ENCODE measurements at regions not wholly inside any gene's neighbourhood (a gene's known extent, or its start where the extent isn't known, plus 50 kb on each side); places are given as distances from the start of the nearest gene placed in this dataset.

DNA sequence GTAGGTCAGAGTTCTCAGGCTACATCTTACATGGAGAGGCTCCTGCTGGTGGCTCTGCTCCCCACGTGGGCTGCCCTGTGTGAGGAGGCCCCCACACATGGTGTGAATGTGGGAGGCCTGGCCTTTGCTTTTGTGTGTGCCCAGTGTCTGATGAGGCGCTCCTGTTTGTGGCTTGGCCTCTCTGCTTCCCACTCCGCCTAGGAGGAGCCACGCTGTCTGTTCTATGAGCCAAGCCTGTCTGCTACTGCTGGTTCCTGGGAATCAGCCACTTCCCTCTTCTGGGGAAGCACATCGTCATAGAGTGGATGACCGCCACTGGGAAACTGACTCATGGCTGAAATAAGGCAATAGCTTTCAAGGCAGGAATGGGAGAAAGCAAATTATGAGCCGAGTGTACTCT, 87.1 kb downstream of the CYP26A1 start:
- no peak overlapping the region for H3K27ac ChIP-seq

GRCh38 chr10:93165367-93165766, 91.7 kb downstream of the CYP26A1 start:
- no peak overlapping the region for H3K27ac ChIP-seq
- TF ChIP-seq CTCF (conservative IDR thresholded peaks at IDR 0.05) = no peak

More for the DNA sequence above, 87.1 kb downstream of the CYP26A1 start:
- no peak for TF ChIP-seq CTCF (conservative IDR thresholded peaks at IDR 0.05)

- TF ChIP-seq CTCF (conservative IDR thresholded peaks at IDR 0.05) = no peak
- no peak overlapping the region; the same call in 1 of the 2 replicates for H3K27ac ChIP-seq
Measured at GRCh38 chr10:93166134-93166533, 92.4 kb downstream of the CYP26A1 start.

- TF ChIP-seq CTCF (conservative IDR thresholded peaks at IDR 0.05) = no peak
- no peak overlapping the region for H3K27ac ChIP-seq
Measured at GRCh38 chr10:93171837-93172236, 98.1 kb downstream of the CYP26A1 start.

GRCh38 chr10:93173967-93174845, 100.5 kb downstream of the CYP26A1 start:
- no peak overlapping the region for H3K27ac ChIP-seq
- no peak for TF ChIP-seq CTCF (conservative IDR thresholded peaks at IDR 0.05)

- no peak for TF ChIP-seq CTCF (conservative IDR thresholded peaks at IDR 0.05)
- H3K27ac ChIP-seq = no peak overlapping the region
Measured at GRCh38 chr10:93175490-93175889, 101.8 kb downstream of the CYP26A1 start.

DNA sequence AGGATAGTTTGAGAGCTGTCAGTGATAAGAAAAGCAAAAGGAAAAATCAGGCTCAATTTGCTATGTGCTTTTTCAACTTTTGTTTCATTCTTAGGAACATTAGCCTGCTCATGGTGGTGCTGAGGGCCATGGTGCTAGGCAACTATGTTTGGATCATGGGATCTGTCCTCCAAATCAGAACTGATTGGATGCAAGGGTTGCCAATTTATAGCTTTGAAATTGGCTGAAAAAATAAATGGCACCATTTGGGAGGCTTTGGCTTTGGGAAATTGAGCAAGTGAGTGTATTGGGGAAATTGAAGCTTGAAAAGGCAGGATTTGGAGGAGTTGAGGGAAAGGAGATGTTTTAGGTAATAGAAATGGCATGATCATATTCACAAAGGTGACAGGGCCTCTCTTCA, 103.8 kb downstream of the CYP26A1 start:
- no peak for TF ChIP-seq CTCF (conservative IDR thresholded peaks at IDR 0.05)
- H3K27ac ChIP-seq = no peak overlapping the region
